ENCODE measurements at regions not wholly inside any gene's neighbourhood (a gene's known extent, or its start where the extent isn't known, plus 50 kb on each side); places are given as distances from the start of the nearest gene placed in this dataset.

- no peaks in the 10 kb centered on the region for H3K4me1 ChIP-seq
- no peak overlapping the region for H3K27ac ChIP-seq
- intact Hi-C loops (cut with DNase I) = no loop called here
- no peaks in the 10 kb centered on the region for H3K27me3 ChIP-seq (ENCODE audit: low read depth)
- ATAC-seq (no peak), DNase-seq (no peak)
- H3K9me3 ChIP-seq = no peaks in the 10 kb centered on the region
- no peak for TF ChIP-seq CTCF (IDR thresholded peaks at IDR 0.05)
- no peaks in the 10 kb centered on the region for H3K36me3 ChIP-seq
- no peak overlapping the region for H3K4me3 ChIP-seq
These were observed 455.9 kb upstream of the MARCKS start for GRCh38 chr6:113401231-113401630.

GRCh38 chr6:113402544-113402943 is 454.6 kb upstream of the MARCKS start:
- intact Hi-C loops (cut with DNase I) = no loop called here
- Histone ChIP-seq H3K4me1 (no peaks in the 10 kb centered on the region), H3K36me3 (no peaks in the 10 kb centered on the region), H3K9me3 (no peaks in the 10 kb centered on the region), H3K27ac (no peak overlapping the region), H3K4me3 (no peak overlapping the region), H3K27me3 (ENCODE audit: low read depth) (no peaks in the 10 kb centered on the region)
- DNase-seq (no peak), ATAC-seq (no peak)
- no peak for TF ChIP-seq CTCF (IDR thresholded peaks at IDR 0.05)

GRCh38 chr6:113403966-113404595 is 453.1 kb upstream of the MARCKS start:
- intact Hi-C loops (cut with DNase I) = no loop called here
- no peaks in the 10 kb centered on the region for H3K9me3 ChIP-seq
- no peak for DNase-seq
- no peak overlapping the region for H3K27ac ChIP-seq
- H3K36me3 ChIP-seq = no peaks in the 10 kb centered on the region
- no peak for ATAC-seq
- TF ChIP-seq CTCF (IDR thresholded peaks at IDR 0.05) = no peak
- H3K4me3 ChIP-seq = no peak overlapping the region
- H3K27me3 ChIP-seq (ENCODE audit: low read depth) = no peaks in the 10 kb centered on the region
- no peaks in the 10 kb centered on the region for H3K4me1 ChIP-seq

GRCh38 chr6:113405326-113406047 is 451.7 kb upstream of the MARCKS start:
- TF ChIP-seq CTCF (IDR thresholded peaks at IDR 0.05) = no peak
- ATAC-seq (no peak), DNase-seq (no peak)
- Histone ChIP-seq H3K4me1 (peaks cover 6% of the 10 kb centered on the region), H3K36me3 (no peaks in the 10 kb centered on the region), H3K27ac (no peak overlapping the region), H3K27me3 (ENCODE audit: low read depth) (no peaks in the 10 kb centered on the region), H3K9me3 (no peaks in the 10 kb centered on the region), H3K4me3 (no peak overlapping the region)
- intact Hi-C loops (cut with DNase I) = no loop called here

- Histone ChIP-seq H3K9me3 (no peaks in the 10 kb centered on the region), H3K27me3 (ENCODE audit: low read depth) (no peaks in the 10 kb centered on the region), H3K4me1 (peaks cover 6% of the 10 kb centered on the region), H3K36me3 (no peaks in the 10 kb centered on the region), H3K27ac (no peak overlapping the region), H3K4me3 (no peak overlapping the region)
- intact Hi-C loops (cut with DNase I) = no loop called here
- ATAC-seq = no peak
- TF ChIP-seq CTCF (IDR thresholded peaks at IDR 0.05) = no peak
- DNase-seq = no peak
These were observed 451.0 kb upstream of the MARCKS start for GRCh38 chr6:113406048-113406695.
